H9 (cell line): ENCODE measurements at regions not wholly inside any gene's neighbourhood (a gene's known extent, or its start where the extent isn't known, plus 50 kb on each side); places are given as distances from the start of the nearest gene placed in this dataset.
A peak's percentile ranks its signal among the peaks of the same experiment; 100 is the strongest.

Source experiments
- DNase-seq: peaks from one replicate; pipeline ENCODE4 v3.0.0-alpha.2; 2017
- H2AFZ ChIP-seq: one replicate; pipeline ENCODE4 v1.6.1; 2013; ENCODE audit warnings: mild to moderate bottlenecking, low read length, control low read depth, moderate library complexity
- H2AK5ac ChIP-seq: 2 replicates; pipeline ENCODE4 v1.6.1; 2013; ENCODE audit warnings: low read length, control low read depth, mixed read lengths; ENCODE audit not compliant: insufficient read length
- H2BK120ac ChIP-seq: one replicate; pipeline ENCODE4 v1.6.1; 2013; ENCODE audit warnings: low read depth, mild to moderate bottlenecking, low read length, control low read depth, inconsistent platforms; ENCODE audit not compliant: poor library complexity, severe bottlenecking
- H2BK12ac ChIP-seq: 2 replicates; pipeline ENCODE4 v1.6.1; 2013; ENCODE audit warnings: low read length, control low read depth, mixed read lengths, low read depth; ENCODE audit not compliant: insufficient read length
- H2BK15ac ChIP-seq: 2 replicates; pipeline ENCODE4 v1.6.1; 2013; ENCODE audit warnings: low read depth, low read length, control low read depth
- H2BK20ac ChIP-seq: one replicate; pipeline ENCODE4 v1.6.1; 2013; ENCODE audit warnings: low read depth, mild to moderate bottlenecking, low read length, control low read depth, inconsistent platforms; ENCODE audit not compliant: poor library complexity, severe bottlenecking
- H2BK5ac ChIP-seq: 2 replicates; pipeline ENCODE4 v1.6.1; 2013; ENCODE audit warnings: low read length, control low read depth, mixed read lengths; ENCODE audit not compliant: insufficient read length
- H3K14ac ChIP-seq: 2 replicates; pipeline ENCODE4 v1.6.1; 2013; ENCODE audit warnings: low read length, control low read depth; ENCODE audit not compliant: insufficient read depth
- H3K18ac ChIP-seq: 2 replicates; pipeline ENCODE4 v1.6.1; 2013; ENCODE audit warnings: low read depth, mild to moderate bottlenecking, mixed read lengths, low read length, control low read depth; ENCODE audit not compliant: insufficient read length
- H3K23ac ChIP-seq: 2 replicates; pipeline ENCODE4 v1.6.1; 2013; ENCODE audit warnings: low read length, control low read depth, mixed read lengths, low read depth; ENCODE audit not compliant: insufficient read length
- H3K23me2 ChIP-seq: 2 replicates; pipeline ENCODE4 v1.6.1; 2013; ENCODE audit warnings: low read depth, mild to moderate bottlenecking, mixed read lengths, low read length, control low read depth; ENCODE audit not compliant: insufficient read length, poor library complexity, severe bottlenecking
- H3K27ac ChIP-seq: 2 replicates; pipeline ENCODE4 v1.5.1; 2013; ENCODE audit warnings: low read length, control low read depth, mixed read lengths, low read depth; ENCODE audit not compliant: insufficient read length
- H3K27me3 ChIP-seq: 2 replicates; pipeline ENCODE4 v1.6.1; 2013; ENCODE audit warnings: low read length, control low read depth, inconsistent platforms; ENCODE audit not compliant: insufficient read depth
- H3K4ac ChIP-seq: 2 replicates; pipeline ENCODE4 v1.6.1; 2013; ENCODE audit warnings: low read depth, mild to moderate bottlenecking, control low read depth, inconsistent platforms, low read length, moderate library complexity
- H3K4me1 ChIP-seq: 2 replicates; pipeline ENCODE4 v1.6.1; 2013; ENCODE audit warnings: low read length, control low read depth, inconsistent platforms; ENCODE audit not compliant: insufficient read depth
- H3K4me2 ChIP-seq: 2 replicates; pipeline ENCODE4 v1.6.1; 2013; ENCODE audit warnings: low read length, control low read depth, mixed read lengths; ENCODE audit not compliant: insufficient read length, insufficient read depth
- H3K56ac ChIP-seq: 2 replicates; pipeline ENCODE4 v1.6.1; 2013; ENCODE audit warnings: low read depth, mild to moderate bottlenecking, mixed read lengths, low read length, control low read depth; ENCODE audit not compliant: insufficient read length
- H3K79me1 ChIP-seq: 2 replicates; pipeline ENCODE4 v1.6.1; 2013; ENCODE audit warnings: low read depth, mild to moderate bottlenecking, moderate library complexity, low read length, control low read depth, inconsistent platforms; ENCODE audit not compliant: insufficient read depth, poor library complexity, severe bottlenecking
- H3K79me2 ChIP-seq: 2 replicates; pipeline ENCODE4 v1.6.1; 2013; ENCODE audit warnings: low read length, control low read depth, inconsistent platforms; ENCODE audit not compliant: insufficient read depth
- H3K9ac ChIP-seq: 2 replicates; pipeline ENCODE4 v1.6.1; 2013; ENCODE audit warnings: low read length, control low read depth, mixed read lengths; ENCODE audit not compliant: insufficient read length; ENCODE audit errors: extremely low read depth
- H3K9me3 ChIP-seq: one replicate; pipeline ENCODE4 v1.6.1; 2013; ENCODE audit warnings: low read depth, low read length, inconsistent platforms; ENCODE audit not compliant: control insufficient read depth
- H3T11ph ChIP-seq: one replicate; pipeline ENCODE4 v1.6.1; 2013; ENCODE audit warnings: mild to moderate bottlenecking, low read length, control low read depth, inconsistent platforms
- H4K20me1 ChIP-seq: one replicate; pipeline ENCODE4 v1.6.1; 2013; ENCODE audit not compliant: control insufficient read depth, insufficient read length, insufficient read depth
- H4K5ac ChIP-seq: 2 replicates; pipeline ENCODE4 v1.6.1; 2013; ENCODE audit warnings: low read depth, mild to moderate bottlenecking, mixed read lengths, low read length, control low read depth; ENCODE audit not compliant: insufficient read length
- H4K8ac ChIP-seq: replicated peaks from 2 replicates; pipeline ENCODE4 v1.6.1; 2013; ENCODE audit warnings: low read length, control low read depth, mixed read lengths, low read depth; ENCODE audit not compliant: insufficient read length
- H4K91ac ChIP-seq: 2 replicates; pipeline ENCODE4 v1.6.1; 2013; ENCODE audit warnings: low read depth, mild to moderate bottlenecking, moderate library complexity, mixed read lengths, low read length, control low read depth; ENCODE audit not compliant: insufficient read length
- H3K27ac Mint-ChIP-seq, 3 experiments: 2 replicates in 2 of 3; 3 replicates in 1 of 3; pipeline ENCODE4 v1.8.0; 2020 to 2021; ENCODE audit warnings: mixed read lengths in 3 of 3, mild to moderate bottlenecking in 1 of 3, moderate library complexity in 1 of 3
- H3K27me3 Mint-ChIP-seq: 2 replicates; pipeline ENCODE4 v1.8.0; 2021; ENCODE audit warnings: low read depth, mild to moderate bottlenecking, moderate library complexity, mixed read lengths
- H3K36me3 Mint-ChIP-seq, 3 experiments: 2 replicates in 2 of 3; 3 replicates in 1 of 3; pipeline ENCODE4 v1.8.0; 2020 to 2021; ENCODE audit warnings: low read depth in 3 of 3, mixed read lengths in 3 of 3; ENCODE audit not compliant: insufficient read depth in 1 of 3
- H3K4me1 Mint-ChIP-seq, 2 experiments: 2 replicates each; pipeline ENCODE4 v1.8.0; 2020; ENCODE audit warnings: mixed read lengths in 2 of 2
- H3K4me3 Mint-ChIP-seq, 2 experiments: 2 replicates in 1 of 2; 3 replicates in 1 of 2; pipeline ENCODE4 v1.8.0; 2020 to 2021; ENCODE audit warnings: mild to moderate bottlenecking in 2 of 2, mixed read lengths in 2 of 2, moderate library complexity in 1 of 2
- H3K9me3 Mint-ChIP-seq, 2 experiments: 2 replicates in 1 of 2; 3 replicates in 1 of 2; pipeline ENCODE4 v1.8.0; 2020; ENCODE audit warnings: mild to moderate bottlenecking in 2 of 2, mixed read lengths in 2 of 2, moderate library complexity in 1 of 2
- CTCF ChIP-seq: fragments of 200-600 bp; sonication (generic); conservative IDR thresholded peaks from 3 replicates; pipeline ENCODE4 v1.8.0; 2021; ENCODE audit warnings: antibody characterized with exemption, mild to moderate bottlenecking
- WGBS: extraction: QIAGEN DNeasy Blood & Tissue Kit; methylation state at CpG from one replicate; pipeline ENCODE4 v1.1.7; 2013; ENCODE audit warnings: missing lambda C conversion rate, low lambda C conversion rate, mixed read lengths; ENCODE audit not compliant: insufficient read length; ENCODE audit errors: extremely low coverage; 5-methylcytosine and 5-hydroxymethylcytosine counted together

GRCh38 chr1:244231193-244231571 is 180.1 kb downstream of the ZBTB18 start:
- Mint-ChIP-seq H3K27me3 (peaks cover 7% of the 10 kb centered on the region; the same call in 1 of the 2 replicates), H3K4me1 (peaks cover 20 to 25% of the 10 kb centered on the region in 2 experiments), H3K36me3 (no peaks in the 10 kb centered on the region), H3K27ac (no peak overlapping the region), H3K4me3 (peak overlapping the region in 1 of 2 experiments; percentile 36; a peak in 1 of 5 replicates), H3K9me3 (no peaks in the 10 kb centered on the region)
- H4K20me1 ChIP-seq, result no peaks in the 10 kb centered on the region
- no peak overlapping the region for H3K9ac ChIP-seq
- no peak overlapping the region for H3K27ac ChIP-seq
- no peak overlapping the region for H4K5ac ChIP-seq
- TF ChIP-seq CTCF, result no peak
- H3K9me3 ChIP-seq, result no peaks in the 10 kb centered on the region
- H3K4ac ChIP-seq, result no peak overlapping the region
- H2AK5ac ChIP-seq, result no peak overlapping the region
- H2BK12ac ChIP-seq, result no peak overlapping the region
- H2BK5ac ChIP-seq, result no peak overlapping the region
- H2BK120ac ChIP-seq, result no peak overlapping the region
- no peak overlapping the region; the same call in 1 of the 2 replicates for H3K14ac ChIP-seq
- H2AFZ ChIP-seq, result no peak overlapping the region
- H3K4me1 ChIP-seq, result peaks cover 5% of the 10 kb centered on the region; the same call in 1 of the 2 replicates
- no peak overlapping the region for H3K23ac ChIP-seq
- H3K56ac ChIP-seq, result no peak overlapping the region
- no peak overlapping the region for H4K8ac ChIP-seq
- no CpG with 5 or more reads among the region's 8 CpGs for WGBS
- no peaks in the 10 kb centered on the region for H3K23me2 ChIP-seq
- DNase-seq, result no peak
- H3T11ph ChIP-seq, result no peak overlapping the region
- no peak overlapping the region for H2BK15ac ChIP-seq
- no peaks in the 10 kb centered on the region for H3K79me2 ChIP-seq
- no peaks in the 10 kb centered on the region for H3K27me3 ChIP-seq
- no peak overlapping the region for H4K91ac ChIP-seq
- H3K79me1 ChIP-seq, result no peaks in the 10 kb centered on the region
- H3K4me2 ChIP-seq, result no peak overlapping the region
- H2BK20ac ChIP-seq, result no peak overlapping the region
- H3K18ac ChIP-seq, result no peak overlapping the region
